HG03159 (cell line): ENCODE measurements at regions not wholly inside any gene's neighbourhood (a gene's known extent, or its start where the extent isn't known, plus 50 kb on each side); places are given as distances from the start of the nearest gene placed in this dataset.

Source experiments
- ATAC-seq: cut with Tn5 transposase; IDR thresholded peaks from one replicate; pipeline ENCODE4 v1.9.1; 2021; ENCODE audit warnings: mild to moderate bottlenecking, moderate library complexity; ENCODE audit not compliant: unreplicated experiment

GRCh38 chr11:115767047-115767802 lies 263.0 kb upstream of the CADM1 start:
- ATAC-seq: no peak

GRCh38 chr11:115766561-115766960 lies 262.3 kb upstream of the CADM1 start:
- no peak for ATAC-seq

GRCh38 chr11:115765803-115766239 lies 261.6 kb upstream of the CADM1 start:
- no peak for ATAC-seq

- ATAC-seq: no peak
Observed at GRCh38 chr11:115764176-115764575, 260.0 kb upstream of the CADM1 start.

- ATAC-seq: no peak
Observed at GRCh38 chr11:115761817-115762216, 257.6 kb upstream of the CADM1 start.

GRCh38 chr11:115761348-115761747 lies 257.1 kb upstream of the CADM1 start:
- ATAC-seq: no peak

GRCh38 chr11:115760461-115761320 lies 256.5 kb upstream of the CADM1 start:
- ATAC-seq: no peak

GRCh38 chr11:115759622-115760460 lies 255.6 kb upstream of the CADM1 start:
- no peak for ATAC-seq

GRCh38 chr11:115758011-115758410 lies 253.8 kb upstream of the CADM1 start:
- ATAC-seq: no peak

GRCh38 chr11:115751243-115752015 lies 247.2 kb upstream of the CADM1 start:
- no peak for ATAC-seq

GRCh38 chr11:115745610-115746512 lies 241.6 kb upstream of the CADM1 start:
- ATAC-seq: no peak

GRCh38 chr11:115745066-115745465 lies 240.9 kb upstream of the CADM1 start:
- ATAC-seq: no peak

GRCh38 chr11:115743719-115744118 lies 239.5 kb upstream of the CADM1 start:
- ATAC-seq: no peak

- ATAC-seq: no peak
Observed at GRCh38 chr11:115741376-115742107, 237.3 kb upstream of the CADM1 start.

GRCh38 chr11:115740324-115740723 lies 236.1 kb upstream of the CADM1 start:
- no peak for ATAC-seq

GRCh38 chr11:115739878-115740277 lies 235.7 kb upstream of the CADM1 start:
- no peak for ATAC-seq

GRCh38 chr11:115739146-115739545 lies 234.9 kb upstream of the CADM1 start:
- no peak for ATAC-seq

- no peak for ATAC-seq
Observed at GRCh38 chr11:115737875-115738274, 233.7 kb upstream of the CADM1 start.

- ATAC-seq: no peak
Observed at GRCh38 chr11:115736146-115736545, 231.9 kb upstream of the CADM1 start.
